ENCODE measurements at regions not wholly inside any gene's neighbourhood (a gene's known extent, or its start where the extent isn't known, plus 50 kb on each side); places are given as distances from the start of the nearest gene placed in this dataset.

- TF ChIP-seq CTCF (IDR thresholded peaks at IDR 0.05) = no peak
- TF ChIP-seq EZH2 (IDR thresholded peaks at IDR 0.05) = no peak
- TF ChIP-seq EZH2phosphoT487 (IDR thresholded peaks at IDR 0.05) = no peak
These were observed 702.4 kb upstream of the RAB6C start for GRCh38 chr2:129276978-129277584.

Measured in neural progenitor cell (in vitro differentiated cells).